Endodermal cell (in vitro differentiated cells): ENCODE measurements at regions not wholly inside any gene's neighbourhood (a gene's known extent, or its start where the extent isn't known, plus 50 kb on each side); places are given as distances from the start of the nearest gene placed in this dataset.

Source experiments
- DNase-seq: peaks from one replicate; pipeline ENCODE4 v3.0.0-alpha.2; 2017
- H3K27ac ChIP-seq: 2 replicates; pipeline ENCODE4 v1.5.1; 2013; ENCODE audit warnings: mild to moderate bottlenecking, low read depth, low read length, moderate library complexity
- H3K27me3 ChIP-seq: 2 replicates; pipeline ENCODE4 v1.6.1; 2013; ENCODE audit warnings: mild to moderate bottlenecking, low read length, moderate library complexity; ENCODE audit not compliant: insufficient read depth, control insufficient read depth, poor library complexity, severe bottlenecking
- H3K36me3 ChIP-seq: 2 replicates; pipeline ENCODE4 v1.7.0; 2013; ENCODE audit warnings: mild to moderate bottlenecking, low read length, moderate library complexity; ENCODE audit not compliant: control insufficient read depth, insufficient read depth
- H3K4me1 ChIP-seq: one replicate; pipeline ENCODE4 v1.7.0; 2013; ENCODE audit warnings: low read length; ENCODE audit not compliant: control insufficient read depth, insufficient read depth
- H3K4me3 ChIP-seq: 2 replicates; pipeline ENCODE4 v1.5.1; 2013; ENCODE audit warnings: mild to moderate bottlenecking, low read length, moderate library complexity
- H3K9ac ChIP-seq: 2 replicates; pipeline ENCODE4 v1.6.1; 2013; ENCODE audit warnings: mild to moderate bottlenecking, low read length, moderate library complexity; ENCODE audit not compliant: poor library complexity, severe bottlenecking; ENCODE audit errors: extremely low read depth
- H3K9me3 ChIP-seq: 2 replicates; pipeline ENCODE4 v1.6.1; 2013; ENCODE audit warnings: mild to moderate bottlenecking, low read length, moderate library complexity; ENCODE audit not compliant: control insufficient read depth
- H3K27ac Mint-ChIP-seq: 2 replicates; pipeline ENCODE4 v1.8.0; 2020; ENCODE audit warnings: mixed read lengths
- H3K27me3 Mint-ChIP-seq: 2 replicates; pipeline ENCODE4 v1.8.0; 2021; ENCODE audit warnings: mild to moderate bottlenecking, mixed read lengths; ENCODE audit not compliant: insufficient read depth
- H3K36me3 Mint-ChIP-seq: 2 replicates; pipeline ENCODE4 v1.8.0; 2020; ENCODE audit warnings: low read depth, mixed read lengths
- H3K4me1 Mint-ChIP-seq: 2 replicates; pipeline ENCODE4 v1.8.0; 2020; ENCODE audit warnings: mixed read lengths
- H3K4me3 Mint-ChIP-seq: 2 replicates; pipeline ENCODE4 v1.8.0; 2020; ENCODE audit warnings: mild to moderate bottlenecking, moderate library complexity, mixed read lengths
- H3K9me3 Mint-ChIP-seq: 2 replicates; pipeline ENCODE4 v1.8.0; 2020; ENCODE audit warnings: mild to moderate bottlenecking, mixed read lengths
- WGBS, 2 experiments: methylation state at CpG; one replicate each; pipeline versions ENCODE4 v1.1.5 to v1.1.7; 2013; ENCODE audit warnings: missing lambda C conversion rate in 2 of 2, mixed read lengths in 1 of 2; ENCODE audit not compliant: insufficient coverage in 1 of 2, insufficient read length in 1 of 2; 5-methylcytosine and 5-hydroxymethylcytosine counted together
- TF ChIP-seq, protein P1 (sequence below): fragments of 200-600 bp; sonication (generic); conservative IDR thresholded peaks from 2 replicates; pipeline ENCODE4 v1.5.0; 2021; ENCODE audit warnings: antibody characterized with exemption, mild to moderate bottlenecking

DNA sequence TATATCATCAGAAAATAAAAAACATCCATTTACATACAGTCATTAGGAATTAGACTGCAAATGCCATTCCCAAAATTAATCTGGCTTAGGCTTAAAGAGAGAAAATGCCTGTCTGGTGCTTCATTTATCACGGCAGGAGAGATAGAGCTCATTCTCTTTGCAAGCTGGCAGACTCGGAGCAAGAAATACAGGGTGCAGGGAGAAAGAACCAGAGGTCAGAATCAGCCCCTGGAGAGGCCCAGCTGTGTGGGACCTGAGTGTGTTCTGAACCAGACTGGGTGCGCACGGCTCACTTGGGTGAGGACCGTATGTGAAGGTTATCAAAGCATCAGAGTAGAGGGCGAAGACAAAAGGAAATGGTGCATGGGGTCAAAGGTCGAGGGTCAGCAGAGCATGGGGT is 227.8 kb downstream of the ACKR3 start:
- Histone ChIP-seq H3K9ac (no peak overlapping the region), H3K4me1 (no peaks in the 10 kb centered on the region), H3K9me3 (peaks cover 6% of the 10 kb centered on the region), H3K27me3 (peaks cover 4% of the 10 kb centered on the region), H3K4me3 (no peak overlapping the region), H3K36me3 (no peaks in the 10 kb centered on the region), H3K27ac (no peak overlapping the region)
- Mint-ChIP-seq H3K4me1 (peaks cover 3% of the 10 kb centered on the region), H3K9me3 (peaks cover 2% of the 10 kb centered on the region), H3K4me3 (no peak overlapping the region), H3K27me3 (peaks cover 21% of the 10 kb centered on the region), H3K27ac (no peak overlapping the region), H3K36me3 (no peaks in the 10 kb centered on the region)
- 65 to 81% methylated on average over 4 to 7 of the region's 7 CpGs for WGBS, 2 experiments
- no peak for DNase-seq
- TF ChIP-seq, protein P1, sequence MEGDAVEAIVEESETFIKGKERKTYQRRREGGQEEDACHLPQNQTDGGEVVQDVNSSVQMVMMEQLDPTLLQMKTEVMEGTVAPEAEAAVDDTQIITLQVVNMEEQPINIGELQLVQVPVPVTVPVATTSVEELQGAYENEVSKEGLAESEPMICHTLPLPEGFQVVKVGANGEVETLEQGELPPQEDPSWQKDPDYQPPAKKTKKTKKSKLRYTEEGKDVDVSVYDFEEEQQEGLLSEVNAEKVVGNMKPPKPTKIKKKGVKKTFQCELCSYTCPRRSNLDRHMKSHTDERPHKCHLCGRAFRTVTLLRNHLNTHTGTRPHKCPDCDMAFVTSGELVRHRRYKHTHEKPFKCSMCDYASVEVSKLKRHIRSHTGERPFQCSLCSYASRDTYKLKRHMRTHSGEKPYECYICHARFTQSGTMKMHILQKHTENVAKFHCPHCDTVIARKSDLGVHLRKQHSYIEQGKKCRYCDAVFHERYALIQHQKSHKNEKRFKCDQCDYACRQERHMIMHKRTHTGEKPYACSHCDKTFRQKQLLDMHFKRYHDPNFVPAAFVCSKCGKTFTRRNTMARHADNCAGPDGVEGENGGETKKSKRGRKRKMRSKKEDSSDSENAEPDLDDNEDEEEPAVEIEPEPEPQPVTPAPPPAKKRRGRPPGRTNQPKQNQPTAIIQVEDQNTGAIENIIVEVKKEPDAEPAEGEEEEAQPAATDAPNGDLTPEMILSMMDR, result no peak

DNA sequence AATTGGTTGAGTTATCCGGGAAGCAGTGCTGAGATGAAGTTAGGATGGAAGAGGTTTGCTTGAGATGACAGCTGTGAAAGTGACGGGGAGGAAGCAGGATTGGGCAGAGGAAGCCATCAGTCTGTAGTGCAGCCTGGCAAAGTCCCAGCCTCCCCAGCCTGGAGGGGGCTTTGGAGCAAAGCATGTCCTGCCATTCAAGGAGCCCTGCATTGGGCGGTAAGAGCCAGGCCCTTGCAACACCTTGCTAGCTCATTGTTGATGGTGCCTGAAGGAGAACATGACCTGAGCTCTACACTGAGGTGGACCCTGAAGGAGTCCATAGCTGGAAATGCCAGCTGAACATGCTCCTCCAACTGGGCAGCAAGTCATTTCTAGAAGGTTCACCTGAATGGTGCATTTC is 228.9 kb downstream of the ACKR3 start:
- DNase-seq, result no peak
- H3K36me3 Mint-ChIP-seq, result no peaks in the 10 kb centered on the region
- H3K36me3 ChIP-seq, result no peaks in the 10 kb centered on the region
- no peaks in the 10 kb centered on the region for H3K9me3 ChIP-seq
- no peak overlapping the region for H3K4me3 Mint-ChIP-seq
- H3K4me1 ChIP-seq, result no peaks in the 10 kb centered on the region
- H3K27ac Mint-ChIP-seq, result no peak overlapping the region
- H3K27me3 Mint-ChIP-seq, result peaks cover 24% of the 10 kb centered on the region
- 94% methylated on average over 3 of the region's 3 CpGs for WGBS, 2 experiments
- peaks cover 2% of the 10 kb centered on the region for H3K9me3 Mint-ChIP-seq
- TF ChIP-seq, protein P1, result no peak
- no peak overlapping the region for H3K27ac ChIP-seq
- no peak overlapping the region for H3K4me3 ChIP-seq
- H3K4me1 Mint-ChIP-seq, result peaks cover 3% of the 10 kb centered on the region
- H3K9ac ChIP-seq, result no peak overlapping the region
- H3K27me3 ChIP-seq, result peaks cover 4% of the 10 kb centered on the region

DNA sequence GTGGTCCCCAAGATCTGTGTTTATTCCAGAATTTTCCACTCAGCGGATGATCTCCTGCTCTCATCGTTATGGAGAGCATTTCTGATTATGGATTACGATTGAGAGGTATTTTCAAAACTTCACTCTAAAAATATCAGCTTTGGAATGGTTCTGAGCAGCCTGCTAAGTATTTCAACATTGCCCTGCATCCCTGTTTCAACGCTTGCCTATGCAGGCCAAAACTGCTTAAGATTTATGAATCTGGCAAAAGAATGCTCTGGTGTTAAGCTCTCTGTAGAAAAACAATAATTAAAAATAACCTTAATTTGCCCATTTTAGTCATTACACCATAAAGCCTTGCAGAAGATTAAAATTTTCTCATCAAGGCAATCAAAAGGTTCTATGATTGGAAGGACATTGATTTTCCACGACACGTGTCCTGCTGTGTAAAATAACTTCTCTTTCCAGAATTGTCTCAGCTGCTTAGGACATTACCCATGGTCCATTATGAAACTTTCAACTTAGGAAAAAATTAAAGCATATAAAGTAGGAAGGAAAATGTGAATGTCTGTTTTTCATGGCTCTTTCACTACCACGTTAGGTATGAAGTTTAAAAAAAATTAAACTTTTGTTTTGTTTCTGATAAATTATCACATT is 229.9 kb downstream of the ACKR3 start:
- H3K9me3 Mint-ChIP-seq, result peaks cover 2% of the 10 kb centered on the region
- TF ChIP-seq, protein P1, result no peak
- peaks cover 4% of the 10 kb centered on the region for H3K4me1 Mint-ChIP-seq
- Histone ChIP-seq H3K9ac (no peak overlapping the region), H3K4me1 (no peaks in the 10 kb centered on the region), H3K9me3 (no peaks in the 10 kb centered on the region), H3K36me3 (no peaks in the 10 kb centered on the region), H3K4me3 (no peak overlapping the region), H3K27ac (no peak overlapping the region), H3K27me3 (no peaks in the 10 kb centered on the region)
- no peak for DNase-seq
- peaks cover 23% of the 10 kb centered on the region for H3K27me3 Mint-ChIP-seq
- 96 to 98% methylated on average over 6 to 7 of the region's 7 CpGs for WGBS, 2 experiments
- H3K36me3 Mint-ChIP-seq, result no peaks in the 10 kb centered on the region
- no peak overlapping the region for H3K4me3 Mint-ChIP-seq
- H3K27ac Mint-ChIP-seq, result no peak overlapping the region
